Skin epidermis (tissue), 12 donors: ENCODE measurements at regions not wholly inside any gene's neighbourhood (a gene's known extent, or its start where the extent isn't known, plus 50 kb on each side); places are given as distances from the start of the nearest gene placed in this dataset.
"Not testable (repeated sequence)": the region's sequence is repeated elsewhere in the genome, so short reads cannot be mapped to it uniquely, and the experiment has no call there.

Source experiments
- H3K27ac ChIP-seq, 21 experiments: fragments of 200-600 bp; sonication (generic) in 11 of 21; one replicate each; pipeline ENCODE4 v1.5.0; 2020; ENCODE audit warnings: mild to moderate bottlenecking in 3 of 21, inconsistent platforms in 2 of 21, moderate library complexity in 2 of 21
- H3K4me3 ChIP-seq, 7 experiments: fragments of 200-600 bp; sonication (generic) in 2 of 7; one replicate each; pipeline ENCODE4 v1.5.0; 2020; ENCODE audit warnings: inconsistent platforms in 2 of 7, mild to moderate bottlenecking in 2 of 7, moderate library complexity in 1 of 7

GRCh38 chr13:44817131-44817671, 172.1 kb downstream of the NUFIP1 start:
- Histone ChIP-seq H3K27ac (no peak overlapping the region), H3K4me3 (no peak overlapping the region)

DNA sequence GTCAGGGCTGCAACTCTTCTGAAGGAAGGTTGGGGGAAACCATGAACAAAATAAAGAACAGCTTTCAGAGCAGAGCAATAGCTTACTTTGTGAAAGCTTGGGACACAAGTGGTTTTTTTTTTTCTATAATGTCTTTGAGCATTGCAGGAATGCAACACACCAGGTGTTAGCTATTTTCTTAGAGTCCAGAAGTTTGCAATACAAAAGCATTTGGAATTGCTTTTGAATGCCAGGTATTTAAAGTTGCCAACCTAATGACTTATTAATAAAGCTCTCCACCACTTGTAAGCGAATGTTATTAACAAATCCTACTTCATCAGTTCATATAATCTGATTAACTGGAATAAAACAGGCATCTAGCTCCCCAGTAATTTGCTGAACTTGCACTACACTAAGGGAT, 172.6 kb downstream of the NUFIP1 start:
- no peak overlapping the region for H3K27ac ChIP-seq
- H3K4me3 ChIP-seq = no peak overlapping the region

DNA sequence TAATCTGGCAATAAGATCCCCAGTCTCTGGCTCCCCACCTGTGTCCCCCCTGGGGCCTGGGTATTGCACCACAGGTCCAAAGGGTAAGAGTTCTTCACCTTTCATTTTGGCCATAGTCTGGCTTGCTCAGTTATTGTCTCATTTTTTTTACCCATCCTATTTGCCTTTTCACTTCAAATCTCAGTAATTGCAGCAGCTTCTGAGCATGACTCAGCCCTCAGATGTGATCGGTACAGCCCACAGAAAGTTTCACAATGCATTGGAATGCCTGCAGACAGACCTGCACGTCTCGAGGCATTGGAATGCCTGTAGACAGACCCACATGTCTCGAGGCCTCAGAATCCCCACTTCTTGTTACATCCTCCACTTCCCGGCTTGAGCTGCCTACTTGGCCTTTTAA, 173.6 kb downstream of the NUFIP1 start:
- Histone ChIP-seq H3K27ac (peak overlapping the region in 2 of 21 experiments; percentile 25 to 27), H3K4me3 (no peak overlapping the region)

- Histone ChIP-seq H3K4me3 (no peak overlapping the region), H3K27ac (peak overlapping the region in 1 of 21 experiments; percentile 27)
Observed at GRCh38 chr13:44814836-44815235, 174.4 kb downstream of the NUFIP1 start.

DNA sequence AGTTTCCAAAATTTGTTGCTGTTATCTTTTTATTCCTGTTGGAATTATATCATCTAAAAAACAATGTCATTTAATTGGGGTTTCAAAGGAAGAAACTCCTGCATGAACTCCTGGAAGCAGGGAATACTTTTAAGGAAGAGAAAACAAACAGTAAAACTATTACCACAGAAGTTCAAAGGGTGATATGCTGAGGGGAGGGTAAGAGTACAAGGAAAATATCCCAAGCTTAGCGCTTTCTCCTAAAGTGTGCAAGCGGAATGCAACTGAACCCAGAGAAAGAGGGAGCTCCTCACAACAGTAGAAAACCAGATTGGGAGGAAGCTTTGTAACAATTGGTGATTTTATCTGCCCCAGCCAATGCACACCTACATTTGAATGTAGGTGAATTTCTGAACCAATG, 175.1 kb downstream of the NUFIP1 start:
- Histone ChIP-seq H3K4me3 (no peak overlapping the region), H3K27ac (no peak overlapping the region)

GRCh38 chr13:44812818-44813217, 176.5 kb downstream of the NUFIP1 start:
- no peak overlapping the region for H3K27ac ChIP-seq

GRCh38 chr13:44810061-44810840, 179.0 kb downstream of the NUFIP1 start:
- no peak overlapping the region for H3K4me3 ChIP-seq
- H3K27ac ChIP-seq = no peak overlapping the region

More at GRCh38 chr13:44812818-44813217, 176.5 kb downstream of the NUFIP1 start:
- H3K4me3 ChIP-seq = no peak overlapping the region

GRCh38 chr13:44809190-44809589, 180.1 kb downstream of the NUFIP1 start:
- Histone ChIP-seq H3K27ac (no peak overlapping the region), H3K4me3 (no peak overlapping the region)

GRCh38 chr13:44808185-44808584, 181.1 kb downstream of the NUFIP1 start:
- no peak overlapping the region for H3K27ac ChIP-seq
- no peak overlapping the region for H3K4me3 ChIP-seq

GRCh38 chr13:44807449-44808034, 181.7 kb downstream of the NUFIP1 start:
- Histone ChIP-seq H3K27ac (no peak overlapping the region), H3K4me3 (no peak overlapping the region)

- no peak overlapping the region for H3K4me3 ChIP-seq
- no peak overlapping the region for H3K27ac ChIP-seq
Observed at GRCh38 chr13:44806826-44807225, 182.4 kb downstream of the NUFIP1 start.

DNA sequence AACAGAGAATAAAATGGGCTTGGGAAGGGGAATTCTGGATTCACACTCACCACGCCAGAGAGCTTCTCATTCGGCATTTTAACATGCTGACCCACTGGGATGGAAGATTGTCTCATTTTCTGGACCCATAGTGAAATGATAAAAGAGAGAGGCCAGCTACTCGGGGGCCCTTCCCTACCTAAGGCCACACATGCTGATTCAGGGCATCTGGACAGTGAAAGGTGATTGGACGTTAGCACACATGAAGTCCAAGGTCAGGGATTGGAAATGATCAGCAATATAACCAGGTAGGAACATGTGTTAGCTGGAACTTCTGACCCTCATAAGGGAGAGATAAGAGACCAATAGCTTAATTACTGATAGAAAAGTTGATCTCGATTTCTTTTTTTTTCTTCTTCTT, 183.7 kb downstream of the NUFIP1 start:
- Histone ChIP-seq H3K4me3 (no peak overlapping the region), H3K27ac (no peak overlapping the region)

DNA sequence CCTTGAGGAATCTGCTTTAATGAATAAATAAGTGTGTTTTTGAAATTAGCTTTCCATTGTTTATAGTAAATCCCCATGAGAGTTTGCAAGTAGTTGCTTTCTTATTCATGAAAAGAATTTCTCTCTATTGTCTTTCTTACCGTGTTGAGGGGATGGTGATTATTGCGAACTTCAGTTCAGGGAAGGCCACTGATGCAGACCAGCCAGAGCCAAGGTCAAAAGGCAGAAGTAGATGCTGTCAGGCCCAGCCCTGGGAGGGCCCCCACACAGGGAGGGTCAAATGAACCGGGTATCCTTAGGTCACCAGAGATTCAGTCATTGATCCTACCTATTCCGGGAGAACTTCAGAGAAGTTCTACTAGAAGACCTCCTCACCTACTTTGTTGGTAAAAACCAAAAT, 185.9 kb downstream of the NUFIP1 start:
- H3K4me3 ChIP-seq = no peak overlapping the region
- no peak overlapping the region for H3K27ac ChIP-seq

DNA sequence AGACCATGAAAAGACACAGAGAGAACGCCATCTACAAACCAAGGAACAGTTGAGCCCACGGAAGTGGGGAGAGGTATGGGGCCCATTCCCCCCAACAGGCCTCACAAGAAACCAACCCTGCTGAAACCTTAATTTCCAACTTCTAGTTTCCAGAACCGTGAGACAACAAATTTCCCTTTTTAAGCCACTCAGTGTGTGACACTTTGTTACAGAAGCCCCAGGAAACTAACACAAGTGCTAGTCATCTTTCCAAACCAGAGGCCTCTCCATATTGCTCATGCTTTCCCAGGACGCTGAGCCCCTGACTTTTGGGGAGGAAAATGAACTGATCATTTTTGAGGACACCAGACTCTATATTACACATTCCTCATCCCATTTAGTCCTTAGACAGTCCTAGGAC, 186.8 kb downstream of the NUFIP1 start:
- Histone ChIP-seq H3K27ac (no peak overlapping the region), H3K4me3 (no peak overlapping the region)

DNA sequence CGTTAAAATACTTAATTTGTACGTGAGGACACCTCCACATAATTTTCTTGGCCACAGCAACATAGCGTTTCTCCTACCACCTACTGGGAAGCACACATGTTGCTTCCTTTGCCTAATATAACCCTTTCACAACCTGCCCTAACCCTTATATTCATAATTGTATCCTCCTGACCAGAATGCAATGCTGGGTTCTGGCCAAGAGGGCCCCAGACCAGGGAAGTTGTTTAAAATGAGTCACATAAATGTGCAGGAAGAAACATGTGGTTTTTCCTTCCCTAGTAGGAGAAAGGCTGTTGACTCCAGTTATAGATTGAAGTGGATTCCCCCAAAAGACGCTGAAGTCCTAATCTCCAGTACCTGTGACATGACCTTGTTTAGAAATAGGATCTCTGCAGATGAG, 187.3 kb downstream of the NUFIP1 start:
- no peak overlapping the region for H3K27ac ChIP-seq

GRCh38 chr13:44800626-44801025, 188.6 kb downstream of the NUFIP1 start:
- Histone ChIP-seq H3K4me3 (no peak overlapping the region), H3K27ac (no peak overlapping the region)

More for the DNA sequence above, 187.3 kb downstream of the NUFIP1 start:
- no peak overlapping the region for H3K4me3 ChIP-seq

- no peak overlapping the region for H3K27ac ChIP-seq
- H3K4me3 ChIP-seq = no peak overlapping the region
Observed at GRCh38 chr13:44797685-44798084, 191.6 kb downstream of the NUFIP1 start.

GRCh38 chr13:44796597-44797490, 192.4 kb downstream of the NUFIP1 start:
- no peak overlapping the region for H3K27ac ChIP-seq

GRCh38 chr13:44796039-44796438, 193.2 kb downstream of the NUFIP1 start:
- not testable (repeated sequence) for H3K27ac ChIP-seq

More at GRCh38 chr13:44796597-44797490, 192.4 kb downstream of the NUFIP1 start:
- H3K4me3 ChIP-seq = no peak overlapping the region

DNA sequence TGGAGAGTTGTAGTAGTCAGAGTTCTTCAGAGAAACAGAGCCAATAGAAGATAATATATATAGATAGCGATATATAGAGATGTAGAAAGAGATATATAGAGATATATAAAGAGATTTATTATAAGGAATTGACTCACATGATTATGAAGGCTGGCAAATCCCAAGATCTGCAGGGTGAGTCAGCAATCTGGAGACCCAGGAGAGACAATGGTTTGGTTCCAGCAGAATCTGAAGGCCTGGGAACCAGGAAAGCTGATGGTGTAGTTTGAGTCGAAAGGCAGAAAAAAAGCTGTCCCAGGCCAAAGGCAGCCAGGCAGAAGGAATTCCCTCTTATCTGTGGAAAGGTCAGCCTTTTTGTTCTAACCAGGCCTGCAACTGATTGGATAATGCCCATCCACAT, 194.1 kb downstream of the NUFIP1 start:
- H3K4me3 ChIP-seq = no peak overlapping the region
- no peak overlapping the region for H3K27ac ChIP-seq

More at GRCh38 chr13:44796039-44796438, 193.2 kb downstream of the NUFIP1 start:
- H3K4me3 ChIP-seq = not testable (repeated sequence)
